AG10803 (cell line): ENCODE measurements at regions not wholly inside any gene's neighbourhood (a gene's known extent, or its start where the extent isn't known, plus 50 kb on each side); places are given as distances from the start of the nearest gene placed in this dataset.

Source experiments
- DNase-seq: peaks from one replicate; pipeline ENCODE4 v3.0.0; 2010; ENCODE audit warnings: low read depth
- H3K4me3 ChIP-seq: 2 replicates; pipeline ENCODE4 v1.5.1; 2011; ENCODE audit warnings: mild to moderate bottlenecking, low read length, control low read depth
- CTCF ChIP-seq: conservative IDR thresholded peaks from 2 replicates; pipeline ENCODE4 v1.5.1; 2011; ENCODE audit warnings: mild to moderate bottlenecking, low read length, control low read depth, inconsistent platforms

GRCh38 chr12:11555743-11556625 is 93.5 kb upstream of the ETV6 start:
- peak overlapping the region; percentile 25 for H3K4me3 ChIP-seq
- no peak for TF ChIP-seq CTCF
- no peak for DNase-seq

- H3K4me3 ChIP-seq, result no peak overlapping the region
- no peak for DNase-seq
- TF ChIP-seq CTCF, result no peak
Observed at GRCh38 chr12:11556682-11557081, 92.8 kb upstream of the ETV6 start.

- DNase-seq, result no peak
- H3K4me3 ChIP-seq, result no peak overlapping the region
- no peak for TF ChIP-seq CTCF
Observed at GRCh38 chr12:11559626-11560340, 89.7 kb upstream of the ETV6 start.

- peak; percentile 22 for DNase-seq
Observed at GRCh38 chr12:11561411-11561810, 88.1 kb upstream of the ETV6 start.

GRCh38 chr12:11563785-11564739 is 85.4 kb upstream of the ETV6 start:
- no peak for DNase-seq
- TF ChIP-seq CTCF, result no peak
- no peak overlapping the region for H3K4me3 ChIP-seq

More at GRCh38 chr12:11561411-11561810, 88.1 kb upstream of the ETV6 start:
- H3K4me3 ChIP-seq, result no peak overlapping the region
- TF ChIP-seq CTCF, result no peak

GRCh38 chr12:11564984-11565651 is 84.4 kb upstream of the ETV6 start:
- no peak for DNase-seq
- H3K4me3 ChIP-seq, result no peak overlapping the region
- no peak for TF ChIP-seq CTCF
